ENCODE measurements at regions not wholly inside any gene's neighbourhood (a gene's known extent, or its start where the extent isn't known, plus 50 kb on each side); places are given as distances from the start of the nearest gene placed in this dataset.

- no peak for DNase-seq (ENCODE audit: low spot score in 2 of 2)
- no peak overlapping the region for H3K4me3 ChIP-seq (ENCODE audit: low read depth, poor library complexity, severe bottlenecking)
- WGBS, 2 donors = 52 to 67% methylated on average over 3 of the region's 3 CpGs
- intact Hi-C loops (cut with DNase I; ENCODE audit: low total_unique reads) = no loop called here
- TF ChIP-seq CTCF (IDR thresholded peaks at IDR 0.05) = no peak
- TF ChIP-seq POLR2A (IDR thresholded peaks at IDR 0.05) = no peak
Observed at GRCh38 chr7:79785556-79785955, 332.1 kb upstream of the MAGI2 start.

GRCh38 chr7:79782906-79783305 lies 329.4 kb upstream of the MAGI2 start:
- H3K4me3 ChIP-seq (ENCODE audit: low read depth, poor library complexity, severe bottlenecking) = no peak overlapping the region
- intact Hi-C loops (cut with DNase I; ENCODE audit: low total_unique reads) = no loop called here
- TF ChIP-seq POLR2A (IDR thresholded peaks at IDR 0.05) = no peak
- TF ChIP-seq CTCF (IDR thresholded peaks at IDR 0.05) = no peak
- no peak for DNase-seq (ENCODE audit: low spot score in 2 of 2)

- intact Hi-C loops (cut with DNase I; ENCODE audit: low total_unique reads) = no loop called here
- TF ChIP-seq CTCF (IDR thresholded peaks at IDR 0.05) = no peak
- TF ChIP-seq POLR2A (IDR thresholded peaks at IDR 0.05) = no peak
- H3K4me3 ChIP-seq (ENCODE audit: low read depth, poor library complexity, severe bottlenecking) = no peak overlapping the region
- WGBS, 2 donors = 68 to 70% methylated on average over 3 of the region's 3 CpGs
- no peak for DNase-seq (ENCODE audit: low spot score in 2 of 2)
Observed at GRCh38 chr7:79782256-79782655, 328.8 kb upstream of the MAGI2 start.

GRCh38 chr7:79781716-79782115 lies 328.2 kb upstream of the MAGI2 start:
- TF ChIP-seq POLR2A (IDR thresholded peaks at IDR 0.05) (no peak), CTCF (IDR thresholded peaks at IDR 0.05) (no peak)
- no peak for DNase-seq (ENCODE audit: low spot score in 2 of 2)
- no peak overlapping the region for H3K4me3 ChIP-seq (ENCODE audit: low read depth, poor library complexity, severe bottlenecking)
- WGBS, 2 donors = 59 to 62% methylated on average over 4 of the region's 4 CpGs
- intact Hi-C loops (cut with DNase I; ENCODE audit: low total_unique reads) = no loop called here

- intact Hi-C loops (cut with DNase I; ENCODE audit: low total_unique reads) = no loop called here
- no peak overlapping the region for H3K4me3 ChIP-seq (ENCODE audit: low read depth, poor library complexity, severe bottlenecking)
- no peak for TF ChIP-seq POLR2A (IDR thresholded peaks at IDR 0.05)
- TF ChIP-seq CTCF (IDR thresholded peaks at IDR 0.05) = no peak
- no peak for DNase-seq (ENCODE audit: low spot score in 2 of 2)
- WGBS, 2 donors = 71 to 80% methylated on average over 9 of the region's 9 CpGs
Observed at GRCh38 chr7:79778786-79779770, 325.6 kb upstream of the MAGI2 start.
